Heart right ventricle (tissue), 16 donors: ENCODE measurements at regions not wholly inside any gene's neighbourhood (a gene's known extent, or its start where the extent isn't known, plus 50 kb on each side); places are given as distances from the start of the nearest gene placed in this dataset.

Experiments used
- ATAC-seq, 8 donors: fragments of 200-7000 bp; cut with Tn5 transposase; one replicate each; pipeline ENCODE4 v1.9.1; 2020; ENCODE audit warnings: mild to moderate bottlenecking in 8 of 8, moderate library complexity in 8 of 8, moderate number of reproducible peaks in 1 of 8
- DNase-seq, 2 donors: peaks; one replicate each; pipeline ENCODE4 v3.0.0-alpha.2; 2020
- H3K27ac ChIP-seq, 10 donors: fragments of 200-600 bp; sonication (generic) in 2 of 10; one replicate each; pipeline versions ENCODE4 v1.5.0 to v1.8.0; 2020 to 2022; ENCODE audit warnings: mild to moderate bottlenecking in 3 of 10
- H3K27me3 ChIP-seq, 7 donors: fragments of 200-600 bp; one replicate each; pipeline ENCODE4 v1.8.0; 2021 to 2022; ENCODE audit warnings: mild to moderate bottlenecking in 2 of 7
- H3K36me3 ChIP-seq, 9 donors: fragments of 200-600 bp; sonication (generic) in 1 of 9; one replicate each; pipeline versions ENCODE4 v1.5.0 to v1.8.0; 2020 to 2022; ENCODE audit warnings: mild to moderate bottlenecking in 2 of 9
- H3K4me1 ChIP-seq, 9 donors: fragments of 200-600 bp; sonication (generic) in 1 of 9; one replicate each; pipeline versions ENCODE4 v1.5.0 to v1.8.0; 2020 to 2022; ENCODE audit warnings: mild to moderate bottlenecking in 4 of 9
- H3K4me3 ChIP-seq, 10 donors: fragments of 200-600 bp; sonication (generic) in 2 of 10; one replicate each; pipeline versions ENCODE4 v1.5.0 to v1.8.0; 2020 to 2022; ENCODE audit warnings: mild to moderate bottlenecking in 7 of 10, moderate library complexity in 2 of 10
- H3K9me3 ChIP-seq, 11 donors: fragments of 200-600 bp in 10 of 11; sonication (generic) in 2 of 11; one replicate each; pipeline versions ENCODE4 v1.5.0 to v1.8.0; 2013 to 2022; ENCODE audit warnings: mild to moderate bottlenecking in 2 of 11, control low read depth in 1 of 11, moderate library complexity in 1 of 11
- CTCF ChIP-seq, 9 donors: fragments of 200-600 bp; sonication (generic) in 2 of 9; IDR thresholded peaks; one replicate each; pipeline versions ENCODE4 v1.5.0 to v1.8.0; 2021 to 2022; ENCODE audit warnings: antibody characterized with exemption in 9 of 9, mild to moderate bottlenecking in 5 of 9, moderate library complexity in 1 of 9
- WGBS, 2 donors: extraction: QIAGEN DNeasy Blood & Tissue Kit; methylation state at CpG; one replicate each; pipeline ENCODE4 v1.1.7; 2013; ENCODE audit warnings: inconsistent platforms in 1 of 2; 5-methylcytosine and 5-hydroxymethylcytosine counted together
- intact Hi-C, 10 donors: fragments of 100-400 bp; cut with DNase I; formaldehyde crosslinking; loops; one replicate each; pipeline versions ENCODE4 v1.11.1 to v1.14.2; 2022
- donor health status: Arrhythmogenic right ventricular cardiomyopathy.
- donor health status: ischemic (EF 13 %, LVEDD 7.1; RV severe dilation, severe dysfunction).
- donor health status: healthy with polysubstance abuse.
- donor health status: DM: no; HTN: yes; CAD: no.
- donor health status: DM: no; HTN: no; CAD: no.
- donor health status: ischemic (EF 25% LVEDD 6.9; RV normal size, moderate dysfunction).
- donor health status: ischemic (EF 25% LVEDD 5.7; RV mildly dilated, moderate dysfunction).
- donor health status: healthy.
- donor health status: DM: yes; HTN: yes; CAD: no.
- donor health status: Ischemic cardiomyopathy.
- donor health status: ischemic (EF 35%, LVEDD 5.7; RV mildly dilated, moderate dysfunction).
- donor health status: nonischemic (EF 11% LVEDD 7.7; RV severe dilation, severe dysfunction).
- donor health status: DM: yes; HTN: yes; CAD: no.
- donor health status: PGD.
- donor health status: ischemic (EF 29% LVEDD 5.4; RV normal size, mild dysfunction).
- donor health status: nonischemic (EF 23%, LVEDD 6.1; RV moderate dilation, normal function).

- Histone ChIP-seq H3K4me1 (peaks cover 0 to 8% (median 0%) of the 10 kb centered on the region in 9 donors), H3K36me3 (no peaks in the 10 kb centered on the region), H3K4me3 (no peak overlapping the region), H3K27ac (no peak overlapping the region), H3K27me3 (no peaks in the 10 kb centered on the region), H3K9me3 (peaks cover 0 to 2% (median 0%) of the 10 kb centered on the region in 11 donors)
- intact Hi-C loops: no loop called here
- DNase-seq: no peak
- TF ChIP-seq CTCF (IDR thresholded peaks at IDR 0.05): no peak
- no peak for ATAC-seq
Observed at GRCh38 chr14:52202151-52202550, 65.3 kb upstream of the PTGDR start.

GRCh38 chr14:52190337-52190931 is 77.1 kb upstream of the PTGDR start:
- H3K4me1 ChIP-seq: no peaks in the 10 kb centered on the region
- ATAC-seq: no peak
- H3K36me3 ChIP-seq: no peaks in the 10 kb centered on the region
- TF ChIP-seq CTCF (IDR thresholded peaks at IDR 0.05): no peak
- intact Hi-C loops: no loop called here
- no peak overlapping the region for H3K4me3 ChIP-seq
- H3K27ac ChIP-seq: no peak overlapping the region
- H3K27me3 ChIP-seq: no peaks in the 10 kb centered on the region
- H3K9me3 ChIP-seq: peaks cover 0 to 6% (median 0%) of the 10 kb centered on the region in 11 donors
- 92 to 93% methylated on average over 4 of the region's 4 CpGs for WGBS, 2 donors
- no peak for DNase-seq

- TF ChIP-seq CTCF (IDR thresholded peaks at IDR 0.05): no peak
- H3K36me3 ChIP-seq: no peaks in the 10 kb centered on the region
- no peaks in the 10 kb centered on the region for H3K27me3 ChIP-seq
- intact Hi-C loops: no loop called here
- WGBS, 2 donors: 80 to 88% methylated on average over 4 of the region's 4 CpGs
- H3K9me3 ChIP-seq: no peaks in the 10 kb centered on the region
- no peak overlapping the region for H3K4me3 ChIP-seq
- H3K27ac ChIP-seq: no peak overlapping the region
- no peak for DNase-seq
- no peaks in the 10 kb centered on the region for H3K4me1 ChIP-seq
- no peak for ATAC-seq
Observed at GRCh38 chr14:52189325-52189724, 78.2 kb upstream of the PTGDR start.

- Histone ChIP-seq H3K27me3 (no peaks in the 10 kb centered on the region), H3K9me3 (no peaks in the 10 kb centered on the region), H3K36me3 (no peaks in the 10 kb centered on the region), H3K4me1 (no peaks in the 10 kb centered on the region), H3K4me3 (no peak overlapping the region), H3K27ac (no peak overlapping the region)
- TF ChIP-seq CTCF (IDR thresholded peaks at IDR 0.05): no peak
- ATAC-seq (no peak), DNase-seq (no peak)
- intact Hi-C loops: no loop called here
Observed at GRCh38 chr14:52188381-52188780, 79.1 kb upstream of the PTGDR start.
